ENCODE measurements at regions not wholly inside any gene's neighbourhood (a gene's known extent, or its start where the extent isn't known, plus 50 kb on each side); places are given as distances from the start of the nearest gene placed in this dataset.

DNA sequence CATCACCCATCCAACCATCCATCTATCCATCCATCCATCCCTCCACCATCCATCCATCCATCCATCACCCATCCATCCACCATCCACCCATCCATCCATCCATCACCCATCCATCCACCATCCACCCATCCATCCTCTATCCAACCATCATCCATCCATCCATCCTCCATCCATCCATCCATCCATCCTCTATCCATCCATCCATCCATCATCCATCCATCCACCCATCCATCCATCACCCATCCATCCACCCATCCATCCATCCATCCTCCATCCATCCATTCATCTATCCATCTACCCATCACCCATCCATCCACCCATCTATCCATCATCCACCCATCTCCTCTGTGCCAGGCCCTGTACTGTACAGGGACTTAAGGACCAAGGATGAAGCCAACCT, 62.2 kb upstream of the WNT11 start:
- no peak overlapping the region for H3K4me3 ChIP-seq
- no peak for DNase-seq
- H3K4me1 ChIP-seq = peaks cover 0 to 9% (median 5%) of the 10 kb centered on the region in 4 donors
- H3K36me3 ChIP-seq = no peaks in the 10 kb centered on the region
- intact Hi-C loops (cut with DNase I; ENCODE audit: low total_unique reads) = no loop called here
- no peaks in the 10 kb centered on the region for H3K27me3 ChIP-seq
- H3K27ac ChIP-seq = no peak overlapping the region
- TF ChIP-seq, protein P1, sequence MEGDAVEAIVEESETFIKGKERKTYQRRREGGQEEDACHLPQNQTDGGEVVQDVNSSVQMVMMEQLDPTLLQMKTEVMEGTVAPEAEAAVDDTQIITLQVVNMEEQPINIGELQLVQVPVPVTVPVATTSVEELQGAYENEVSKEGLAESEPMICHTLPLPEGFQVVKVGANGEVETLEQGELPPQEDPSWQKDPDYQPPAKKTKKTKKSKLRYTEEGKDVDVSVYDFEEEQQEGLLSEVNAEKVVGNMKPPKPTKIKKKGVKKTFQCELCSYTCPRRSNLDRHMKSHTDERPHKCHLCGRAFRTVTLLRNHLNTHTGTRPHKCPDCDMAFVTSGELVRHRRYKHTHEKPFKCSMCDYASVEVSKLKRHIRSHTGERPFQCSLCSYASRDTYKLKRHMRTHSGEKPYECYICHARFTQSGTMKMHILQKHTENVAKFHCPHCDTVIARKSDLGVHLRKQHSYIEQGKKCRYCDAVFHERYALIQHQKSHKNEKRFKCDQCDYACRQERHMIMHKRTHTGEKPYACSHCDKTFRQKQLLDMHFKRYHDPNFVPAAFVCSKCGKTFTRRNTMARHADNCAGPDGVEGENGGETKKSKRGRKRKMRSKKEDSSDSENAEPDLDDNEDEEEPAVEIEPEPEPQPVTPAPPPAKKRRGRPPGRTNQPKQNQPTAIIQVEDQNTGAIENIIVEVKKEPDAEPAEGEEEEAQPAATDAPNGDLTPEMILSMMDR (IDR thresholded peaks at IDR 0.05) = no peak
- no peaks in the 10 kb centered on the region for H3K9me3 ChIP-seq

DNA sequence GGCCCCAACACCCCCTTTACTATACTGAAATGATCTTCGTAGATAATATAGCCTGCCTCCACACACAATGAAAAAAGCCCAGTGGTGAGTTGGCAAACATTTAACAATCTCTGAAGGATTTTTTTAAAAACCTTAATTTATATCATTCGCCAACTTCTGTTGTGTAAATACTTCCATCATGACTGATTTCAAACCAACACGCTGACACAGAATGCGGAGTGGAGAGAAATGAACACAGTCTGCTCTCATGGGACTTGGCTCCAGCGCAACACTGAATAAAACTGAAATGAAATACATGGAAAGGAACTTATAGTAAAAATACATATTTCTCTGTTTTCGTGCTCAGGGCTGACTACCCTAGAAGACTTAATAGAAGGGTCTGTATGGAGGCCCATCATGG, 61.3 kb upstream of the WNT11 start:
- no peaks in the 10 kb centered on the region for H3K27me3 ChIP-seq
- intact Hi-C loops (cut with DNase I; ENCODE audit: low total_unique reads) = no loop called here
- peak overlapping the region in 1 of 2 donors; percentile 39 for H3K27ac ChIP-seq
- H3K36me3 ChIP-seq = no peaks in the 10 kb centered on the region
- no peak for DNase-seq
- peaks cover 0 to 9% (median 5%) of the 10 kb centered on the region in 4 donors for H3K4me1 ChIP-seq
- H3K4me3 ChIP-seq = no peak overlapping the region
- TF ChIP-seq, protein P1 (IDR thresholded peaks at IDR 0.05) = no peak
- no peaks in the 10 kb centered on the region for H3K9me3 ChIP-seq

DNA sequence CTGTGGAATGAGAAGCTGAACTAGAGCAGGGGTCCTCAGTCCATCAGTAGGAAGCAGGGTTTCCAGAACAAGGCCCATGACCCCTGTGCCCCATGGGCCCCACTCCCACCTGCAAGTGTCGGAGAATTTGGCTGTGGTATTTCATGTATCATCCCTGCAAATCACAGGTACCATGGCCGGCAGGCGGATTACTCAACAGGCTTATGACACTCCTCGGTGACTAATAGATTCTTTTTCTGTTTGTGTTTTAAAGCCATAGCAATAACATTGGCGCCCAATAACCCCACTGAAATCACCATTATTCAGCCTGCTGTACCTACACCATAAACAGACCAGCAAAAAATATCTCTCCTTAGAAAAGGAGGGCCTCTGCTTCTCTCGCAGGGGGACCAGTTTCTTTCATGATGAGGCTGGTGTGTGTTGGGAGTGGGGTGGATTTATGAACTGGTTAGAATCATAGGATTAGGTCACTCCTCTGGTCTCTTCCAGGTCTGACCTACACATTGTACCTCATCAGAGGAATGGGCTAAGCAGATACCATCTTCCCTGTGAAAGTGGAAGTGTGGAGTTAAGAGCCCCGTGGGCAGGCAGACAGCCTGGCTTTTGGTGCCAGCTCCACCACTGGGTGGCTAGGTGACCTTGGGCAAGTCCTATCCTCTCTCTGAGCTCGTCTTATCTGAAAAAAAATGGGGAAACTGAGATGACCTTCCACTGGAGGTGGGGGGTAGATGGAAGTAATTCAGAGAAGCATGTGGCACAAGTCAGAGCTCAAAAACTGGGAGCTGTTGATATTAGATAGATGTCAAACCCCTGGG, 60.2 kb upstream of the WNT11 start:
- no peaks in the 10 kb centered on the region for H3K36me3 ChIP-seq
- DNase-seq = peak; percentile 72 to 79
- H3K27me3 ChIP-seq = no peaks in the 10 kb centered on the region
- TF ChIP-seq, protein P1 (IDR thresholded peaks at IDR 0.05) = no peak
- peak overlapping the region; percentile 33 to 39 for H3K27ac ChIP-seq
- intact Hi-C loops (cut with DNase I; ENCODE audit: low total_unique reads) = no loop called here
- H3K9me3 ChIP-seq = no peaks in the 10 kb centered on the region
- H3K4me3 ChIP-seq = no peak overlapping the region
- peaks cover 0 to 9% (median 5%) of the 10 kb centered on the region in 4 donors for H3K4me1 ChIP-seq

DNA sequence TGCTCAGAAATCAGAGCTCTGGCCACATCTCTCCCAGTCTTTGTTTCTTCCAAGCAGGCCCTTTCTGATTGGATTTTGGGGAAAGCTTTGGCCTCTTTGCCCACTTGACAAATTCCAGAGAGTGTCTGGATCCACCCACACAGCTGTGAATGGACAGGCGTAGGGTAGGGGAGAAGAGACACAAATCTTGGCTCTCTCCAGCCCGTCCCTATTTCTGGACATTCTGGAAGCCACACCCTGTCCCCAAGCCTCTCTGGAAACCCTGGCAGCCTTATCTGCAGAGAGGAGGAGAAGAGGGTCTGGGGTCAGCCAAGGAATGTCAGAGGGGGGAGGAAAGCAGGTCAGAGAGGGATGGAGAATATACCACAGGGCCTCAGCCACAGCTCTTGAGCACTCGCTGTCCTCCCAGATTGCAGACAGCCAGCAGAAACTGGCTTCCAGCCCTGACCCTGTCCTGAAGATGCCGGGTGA, 59.5 kb upstream of the WNT11 start:
- Histone ChIP-seq H3K27me3 (no peaks in the 10 kb centered on the region), H3K36me3 (no peaks in the 10 kb centered on the region), H3K27ac (peak overlapping the region in 1 of 2 donors; percentile 16), H3K4me3 (no peak overlapping the region), H3K4me1 (peaks cover 0 to 9% (median 5%) of the 10 kb centered on the region in 4 donors), H3K9me3 (no peaks in the 10 kb centered on the region)
- peak; percentile 71 to 81 for DNase-seq
- intact Hi-C loops (cut with DNase I; ENCODE audit: low total_unique reads) = no loop called here
- TF ChIP-seq, protein P1 (IDR thresholded peaks at IDR 0.05) = no peak

DNA sequence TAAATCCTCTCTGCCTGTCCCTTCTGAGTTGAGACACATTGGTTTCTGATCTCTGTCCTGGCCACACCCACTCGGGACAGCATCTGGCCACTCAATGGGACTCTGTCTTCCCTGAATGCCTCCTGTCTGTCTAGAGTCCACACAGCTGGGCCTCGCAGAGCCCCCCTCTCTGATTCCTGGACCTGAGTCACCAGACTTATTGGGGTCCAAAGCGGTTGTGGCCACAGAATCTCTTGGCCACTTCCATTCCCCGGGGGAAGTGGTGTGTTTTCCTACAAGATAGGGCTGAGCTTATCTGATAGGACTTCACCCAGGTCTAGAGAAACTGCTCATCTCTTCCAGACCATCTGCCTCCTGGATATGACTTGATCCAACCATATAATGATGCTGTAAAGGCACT, 57.4 kb upstream of the WNT11 start:
- Histone ChIP-seq H3K27me3 (no peaks in the 10 kb centered on the region), H3K4me1 (peaks cover 0 to 5% (median 1%) of the 10 kb centered on the region in 4 donors), H3K4me3 (no peak overlapping the region), H3K9me3 (no peaks in the 10 kb centered on the region), H3K36me3 (no peaks in the 10 kb centered on the region), H3K27ac (no peak overlapping the region)
- peak; percentile 43 to 72 for DNase-seq
- intact Hi-C loops (cut with DNase I; ENCODE audit: low total_unique reads) = no loop called here
- TF ChIP-seq, protein P1 (IDR thresholded peaks at IDR 0.05) = no peak

Data from tibial artery (tissue), 4 donors.